Stimulated activated naive CD8-positive, alpha-beta T cell treated with anti-CD3 and anti-CD28 coated beads, Interleukin-15, amount 100 ng/mL, for 72 hours (primary cell): ENCODE measurements at regions not wholly inside any gene's neighbourhood (a gene's known extent, or its start where the extent isn't known, plus 50 kb on each side); places are given as distances from the start of the nearest gene placed in this dataset.
A peak's percentile ranks its signal among the peaks of the same experiment; 100 is the strongest.

ENCODE experiments used
- ATAC-seq: fragments of 150-1000 bp; cut with Tn5 transposase; 2 replicates; pipeline ENCODE4 v1.10.0; 2021; ENCODE audit warnings: mild to moderate bottlenecking, moderate library complexity
- DNase-seq, 2 donors: peaks; one replicate each; pipeline ENCODE4 v3.0.0; 2021 to 2022
- H3K27ac Mint-ChIP-seq, 2 donors: one replicate each; pipeline ENCODE4 v1.8.0; 2022; ENCODE audit warnings: mild to moderate bottlenecking in 2 of 2, mixed read lengths in 2 of 2, moderate library complexity in 2 of 2
- H3K27me3 Mint-ChIP-seq: one replicate; pipeline ENCODE4 v1.8.0; 2022; ENCODE audit warnings: mixed read lengths
- H3K4me1 Mint-ChIP-seq: one replicate; pipeline ENCODE4 v1.8.0; 2022; ENCODE audit warnings: mild to moderate bottlenecking, mixed read lengths
- H3K4me3 Mint-ChIP-seq, 2 donors: one replicate each; pipeline ENCODE4 v1.8.0; 2022; ENCODE audit warnings: mild to moderate bottlenecking in 2 of 2, mixed read lengths in 2 of 2, moderate library complexity in 1 of 2
- H3K9me3 Mint-ChIP-seq, 2 donors: one replicate each; pipeline ENCODE4 v1.8.0; 2022; ENCODE audit warnings: mixed read lengths in 2 of 2

- no peak overlapping the region for H3K4me3 Mint-ChIP-seq
- peaks cover 7% of the 10 kb centered on the region for H3K4me1 Mint-ChIP-seq
- DNase-seq (no peak), ATAC-seq (no peak)
- no peaks in the 10 kb centered on the region for H3K9me3 Mint-ChIP-seq
- no peaks in the 10 kb centered on the region for H3K27me3 Mint-ChIP-seq
- H3K27ac Mint-ChIP-seq: no peak overlapping the region
Measured at GRCh38 chr7:24197852-24198251, 86.1 kb upstream of the NPY start.

DNA sequence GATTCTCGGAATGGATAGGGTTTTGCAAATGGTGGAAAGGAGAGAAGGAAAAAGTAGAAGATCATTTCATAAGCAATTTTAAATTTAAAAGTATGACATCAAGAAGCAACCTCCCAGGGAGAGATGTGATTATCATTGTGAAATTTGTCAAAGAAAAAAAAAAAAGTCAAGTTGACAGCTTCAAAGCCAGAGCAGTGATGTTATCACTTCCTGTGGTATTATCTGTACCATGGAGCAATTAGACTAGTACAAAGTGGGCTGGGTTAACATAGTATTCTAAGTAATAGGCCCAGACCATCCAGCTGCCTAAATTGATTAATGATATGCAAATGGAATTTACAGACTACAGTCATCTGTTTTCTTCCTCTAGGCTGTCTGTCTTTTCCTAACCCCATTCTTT, 84.0 kb upstream of the NPY start:
- ATAC-seq (peak; percentile 68), DNase-seq (no peak)
- no peaks in the 10 kb centered on the region for H3K9me3 Mint-ChIP-seq
- no peaks in the 10 kb centered on the region for H3K27me3 Mint-ChIP-seq
- H3K4me1 Mint-ChIP-seq: peaks cover 7% of the 10 kb centered on the region
- no peak overlapping the region for H3K4me3 Mint-ChIP-seq
- H3K27ac Mint-ChIP-seq: no peak overlapping the region

DNA sequence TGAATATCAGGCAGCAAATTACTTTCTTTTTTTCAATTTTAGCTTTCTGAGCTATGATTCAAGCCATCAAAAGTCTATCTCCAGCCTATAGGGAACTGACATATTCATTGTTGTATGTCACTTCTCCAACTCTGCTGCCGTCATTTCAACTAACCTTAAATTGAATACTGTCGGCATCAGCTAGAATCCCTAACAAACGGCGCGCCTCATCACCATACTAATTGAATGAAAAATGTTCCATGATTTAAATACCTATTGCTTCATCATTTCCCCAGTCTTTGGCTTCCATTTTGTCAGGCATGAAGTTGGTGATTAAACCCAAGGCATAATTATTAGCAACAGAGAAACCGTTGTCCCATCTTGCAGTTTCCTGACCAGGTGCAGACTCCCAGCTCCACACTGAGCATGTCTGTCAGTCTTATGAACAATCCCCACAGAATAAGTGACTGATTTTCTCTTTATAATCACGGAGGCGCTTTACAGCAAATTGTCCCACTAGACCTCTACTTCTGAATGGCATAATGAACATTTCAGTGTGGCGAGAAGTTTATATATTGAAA, 83.5 kb upstream of the NPY start:
- H3K27ac Mint-ChIP-seq: no peak overlapping the region
- H3K4me1 Mint-ChIP-seq: peaks cover 7% of the 10 kb centered on the region
- no peak overlapping the region for H3K4me3 Mint-ChIP-seq
- DNase-seq (no peak), ATAC-seq (no peak)
- H3K27me3 Mint-ChIP-seq: no peaks in the 10 kb centered on the region
- H3K9me3 Mint-ChIP-seq: no peaks in the 10 kb centered on the region

DNA sequence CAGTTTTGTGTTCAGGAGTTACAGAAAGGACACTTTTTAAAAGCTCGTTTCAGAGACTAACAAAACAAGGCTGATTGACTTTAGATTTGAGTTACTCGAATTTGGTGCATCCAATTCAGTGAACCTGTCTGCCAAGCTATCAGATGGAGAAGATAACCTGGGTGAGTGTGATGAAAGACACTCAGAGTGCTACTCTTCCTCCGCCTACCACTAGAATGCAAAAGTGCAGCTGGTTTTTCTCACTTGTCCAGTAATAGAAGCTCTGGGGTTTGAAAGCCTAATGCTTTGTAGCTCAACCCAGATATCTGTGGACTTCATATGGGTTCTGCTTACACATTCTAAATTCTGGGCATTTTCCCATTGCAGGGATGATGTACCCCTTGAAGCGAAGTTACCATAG, 82.8 kb upstream of the NPY start:
- no peaks in the 10 kb centered on the region for H3K27me3 Mint-ChIP-seq
- DNase-seq (no peak), ATAC-seq (no peak)
- no peaks in the 10 kb centered on the region for H3K9me3 Mint-ChIP-seq
- H3K4me3 Mint-ChIP-seq: no peak overlapping the region
- H3K27ac Mint-ChIP-seq: no peak overlapping the region
- H3K4me1 Mint-ChIP-seq: peaks cover 7% of the 10 kb centered on the region

DNA sequence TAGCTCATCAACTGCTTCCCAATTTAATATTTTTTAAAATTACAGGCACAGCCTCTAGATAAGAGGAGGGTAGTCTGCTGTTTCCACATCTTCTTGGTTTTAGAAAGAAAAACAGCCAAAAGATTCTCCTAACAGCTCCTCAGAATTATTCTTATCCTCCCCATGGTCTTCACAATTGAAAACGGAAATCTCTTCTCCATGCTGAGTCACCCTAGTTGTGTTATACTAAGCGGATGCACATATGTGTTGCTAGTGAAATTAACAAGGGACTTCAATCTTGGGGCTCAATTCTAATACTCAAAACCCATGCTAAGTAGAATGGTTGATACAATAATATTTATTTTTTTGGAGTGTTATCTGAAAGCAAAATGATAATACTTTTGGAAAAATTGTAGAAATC, 71.9 kb upstream of the NPY start:
- no peak for ATAC-seq
- no peak overlapping the region for H3K4me3 Mint-ChIP-seq

DNA sequence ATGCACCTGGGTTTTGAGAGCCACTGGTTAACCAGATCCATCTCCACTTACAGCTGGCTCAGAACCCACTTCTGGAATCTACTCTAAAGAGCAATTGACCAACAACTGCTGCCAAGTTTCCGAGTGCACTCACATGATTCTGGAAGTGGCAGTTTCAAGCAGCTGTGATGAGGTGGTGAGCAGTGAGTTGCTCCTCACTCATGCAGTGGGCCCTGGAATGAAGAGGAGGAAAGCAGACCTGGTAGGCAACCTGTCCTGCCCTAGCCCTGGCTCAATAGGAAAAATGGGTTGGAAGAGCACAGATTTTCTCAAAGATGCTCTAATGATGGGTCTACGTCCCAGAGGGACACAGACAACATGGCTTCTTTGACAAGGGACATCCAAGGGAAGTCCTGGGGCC, 70.7 kb upstream of the NPY start:
- ATAC-seq (no peak), DNase-seq (no peak)
- Mint-ChIP-seq H3K4me3 (no peak overlapping the region), H3K4me1 (no peaks in the 10 kb centered on the region), H3K9me3 (no peaks in the 10 kb centered on the region), H3K27me3 (peaks cover 9% of the 10 kb centered on the region), H3K27ac (no peak overlapping the region)

More for the DNA sequence above, 71.9 kb upstream of the NPY start:
- no peak for DNase-seq
- Mint-ChIP-seq H3K4me1 (no peaks in the 10 kb centered on the region), H3K27me3 (peaks cover 3% of the 10 kb centered on the region), H3K9me3 (no peaks in the 10 kb centered on the region), H3K27ac (no peak overlapping the region)

DNA sequence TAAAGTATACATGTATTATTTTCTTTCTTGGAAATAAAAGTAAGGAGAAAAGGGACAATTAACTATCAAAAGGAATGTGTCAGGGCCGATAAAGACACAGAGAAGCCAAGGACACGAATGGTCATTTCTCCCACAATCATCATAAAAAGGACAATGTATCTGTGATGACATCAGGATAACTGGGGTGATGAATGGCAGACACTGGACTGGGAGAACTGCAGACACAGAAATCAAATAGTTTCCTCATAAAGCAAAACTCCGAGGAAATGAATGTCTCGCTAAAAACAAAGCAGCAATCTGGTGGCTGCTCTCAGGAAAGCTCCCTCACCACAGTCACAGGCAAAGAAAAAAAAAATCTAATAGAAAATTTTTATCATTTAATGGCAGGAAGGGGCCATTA, 69.3 kb upstream of the NPY start:
- H3K27me3 Mint-ChIP-seq: peaks cover 9% of the 10 kb centered on the region
- H3K9me3 Mint-ChIP-seq: no peaks in the 10 kb centered on the region
- no peaks in the 10 kb centered on the region for H3K4me1 Mint-ChIP-seq
- DNase-seq (no peak), ATAC-seq (no peak)
- H3K4me3 Mint-ChIP-seq: no peak overlapping the region
- H3K27ac Mint-ChIP-seq: no peak overlapping the region

DNA sequence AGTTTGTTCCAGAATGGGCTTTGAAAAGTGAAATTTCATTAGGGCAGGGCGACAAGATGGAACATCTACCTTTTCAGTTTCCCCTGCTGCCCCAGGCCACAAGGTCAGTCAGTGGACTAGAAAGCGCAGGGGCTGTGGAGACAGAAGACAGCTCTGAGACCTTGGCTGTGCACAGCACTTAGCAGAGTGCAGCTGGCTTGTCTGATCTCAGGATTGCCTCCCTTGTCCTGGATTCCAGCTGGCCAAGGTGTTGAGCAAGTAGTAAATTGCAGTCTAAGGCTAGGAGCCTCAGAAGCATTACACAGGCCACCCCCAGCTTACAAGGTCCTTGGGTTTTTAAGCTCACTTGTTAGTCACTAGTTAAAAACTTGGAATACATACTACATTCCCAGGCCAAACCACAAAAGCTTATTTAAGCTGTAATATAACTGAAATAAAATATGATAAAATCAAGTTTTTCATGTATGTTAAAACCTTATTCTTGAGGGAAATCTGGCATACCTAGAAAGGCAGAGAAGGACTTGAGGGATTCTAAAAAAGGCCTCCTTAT, 67.3 kb upstream of the NPY start:
- H3K27ac Mint-ChIP-seq: no peak overlapping the region
- DNase-seq (no peak), ATAC-seq (no peak)
- no peaks in the 10 kb centered on the region for H3K9me3 Mint-ChIP-seq
- peaks cover 9% of the 10 kb centered on the region for H3K27me3 Mint-ChIP-seq
- H3K4me3 Mint-ChIP-seq: no peak overlapping the region
- H3K4me1 Mint-ChIP-seq: no peaks in the 10 kb centered on the region

GRCh38 chr7:24221500-24221899, 62.5 kb upstream of the NPY start:
- Mint-ChIP-seq H3K4me3 (no peak overlapping the region), H3K27ac (no peak overlapping the region), H3K9me3 (peaks cover 16 to 24% of the 10 kb centered on the region in 2 donors), H3K27me3 (peaks cover 23% of the 10 kb centered on the region), H3K4me1 (no peaks in the 10 kb centered on the region)
- no peak for ATAC-seq
- DNase-seq: no peak

DNA sequence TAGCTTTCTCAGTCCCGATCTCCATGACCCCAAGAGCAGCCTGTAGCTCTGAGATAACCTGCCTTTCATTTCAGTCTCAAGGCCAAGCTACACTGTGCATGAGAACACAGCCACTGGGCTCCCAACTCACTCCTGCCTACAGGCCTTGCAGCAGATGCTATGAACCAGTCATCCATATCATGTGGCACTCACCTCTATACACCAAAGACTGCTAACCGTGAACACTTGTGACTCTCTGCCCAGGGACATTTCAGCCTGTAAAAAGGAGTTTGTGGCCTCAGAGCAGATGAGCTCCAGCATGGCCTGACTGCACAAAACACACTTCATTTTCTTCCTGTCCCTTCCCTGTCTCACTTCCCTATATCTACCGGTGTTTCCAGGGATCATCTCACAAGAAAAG, 56.9 kb upstream of the NPY start:
- DNase-seq (no peak), ATAC-seq (peak; percentile 59)
- Mint-ChIP-seq H3K27ac (peak overlapping the region; percentile 50 to 64), H3K4me1 (peaks cover 19% of the 10 kb centered on the region), H3K9me3 (peaks cover 16 to 24% of the 10 kb centered on the region in 2 donors), H3K27me3 (peaks cover 14% of the 10 kb centered on the region), H3K4me3 (no peak overlapping the region)

- ATAC-seq (peak; percentile 90), DNase-seq (peak in 1 of 2 donors; percentile 32)
- Mint-ChIP-seq H3K9me3 (peaks cover 15 to 22% of the 10 kb centered on the region in 2 donors), H3K4me1 (peaks cover 19% of the 10 kb centered on the region), H3K27ac (peak overlapping the region in 1 of 2 donors; percentile 50), H3K4me3 (no peak overlapping the region), H3K27me3 (peaks cover 7% of the 10 kb centered on the region)
Measured at GRCh38 chr7:24227603-24228359, 56.2 kb upstream of the NPY start.

DNA sequence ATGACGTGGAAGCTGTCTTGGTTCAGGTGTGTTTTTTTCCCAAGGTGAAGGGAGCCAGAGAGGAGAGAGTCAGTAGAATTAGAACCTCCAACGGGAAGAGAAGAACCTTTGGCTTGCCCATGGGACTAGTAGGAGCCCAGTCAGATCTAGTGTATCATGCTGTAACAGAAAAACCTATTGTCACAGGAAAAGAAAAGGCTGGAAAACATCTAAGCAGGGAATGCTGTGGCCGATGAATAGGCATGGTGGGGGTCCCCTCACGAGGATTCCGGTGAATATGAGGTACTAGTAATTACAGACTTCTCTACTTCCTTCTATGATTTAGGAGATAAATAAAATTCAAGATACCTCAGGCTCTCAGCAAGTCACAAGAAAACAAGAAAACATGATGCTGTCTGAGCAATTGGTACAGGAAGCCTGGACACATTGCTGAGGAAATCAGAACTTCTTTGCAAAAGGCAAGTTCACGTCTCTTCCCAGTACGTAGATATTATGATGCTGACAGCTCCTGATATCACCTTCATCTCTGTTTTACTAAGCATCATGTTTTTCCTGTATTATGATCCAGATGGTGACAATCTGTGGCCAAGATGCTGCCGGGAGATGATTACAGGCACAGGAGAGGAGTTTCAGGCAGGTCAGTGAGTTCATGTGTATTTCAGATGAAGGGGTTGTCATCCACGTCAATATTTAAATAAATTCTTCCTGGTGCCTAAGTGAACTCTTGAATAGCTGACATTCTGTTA, 54.3 kb upstream of the NPY start:
- H3K4me1 Mint-ChIP-seq: peaks cover 19% of the 10 kb centered on the region
- DNase-seq (no peak), ATAC-seq (no peak)
- H3K27me3 Mint-ChIP-seq: no peaks in the 10 kb centered on the region
- H3K4me3 Mint-ChIP-seq: no peak overlapping the region
- H3K27ac Mint-ChIP-seq: no peak overlapping the region
- H3K9me3 Mint-ChIP-seq: peaks cover 4 to 6% of the 10 kb centered on the region in 2 donors

- Mint-ChIP-seq H3K27ac (peak overlapping the region in 1 of 2 donors; percentile 35), H3K4me3 (no peak overlapping the region), H3K27me3 (peaks cover 1% of the 10 kb centered on the region), H3K9me3 (no peaks in the 10 kb centered on the region), H3K4me1 (peaks cover 19% of the 10 kb centered on the region)
- DNase-seq (no peak), ATAC-seq (no peak)
Measured at GRCh38 chr7:24231493-24231892, 52.5 kb upstream of the NPY start.

- H3K4me3 Mint-ChIP-seq: no peak overlapping the region
- H3K27ac Mint-ChIP-seq: no peak overlapping the region
- H3K4me1 Mint-ChIP-seq: peaks cover 2% of the 10 kb centered on the region
- peaks cover 20% of the 10 kb centered on the region for H3K27me3 Mint-ChIP-seq
- DNase-seq (no peak), ATAC-seq (no peak)
- no peaks in the 10 kb centered on the region for H3K9me3 Mint-ChIP-seq
Measured at GRCh38 chr7:24233386-24233785, 50.6 kb upstream of the NPY start.
